DMS53 treated with DMSO at 0.1 percent for 48 hours (cell line): ENCODE measurements at regions not wholly inside any gene's neighbourhood (a gene's known extent, or its start where the extent isn't known, plus 50 kb on each side); places are given as distances from the start of the nearest gene placed in this dataset.
"Not testable (repeated sequence)": the region's sequence is repeated elsewhere in the genome, so short reads cannot be mapped to it uniquely, and the experiment has no call there.

Experiments
- DNase-seq: peaks from one replicate; lab custom pipeline; 2025; ENCODE audit not compliant: unreplicated experiment; lab: John Stamatoyannopoulos, UW

GRCh38 chr1:194374649-194375048 is 1188.2 kb upstream of the B3GALT2 start:
- no peak for DNase-seq

GRCh38 chr1:194372266-194372665 is 1185.9 kb upstream of the B3GALT2 start:
- no peak for DNase-seq

- DNase-seq, result no peak
Observed at GRCh38 chr1:194369622-194370021, 1183.2 kb upstream of the B3GALT2 start.

- DNase-seq, result no peak
Observed at GRCh38 chr1:194369060-194369459, 1182.6 kb upstream of the B3GALT2 start.

GRCh38 chr1:194367121-194367520 is 1180.7 kb upstream of the B3GALT2 start:
- DNase-seq, result no peak

- no peak for DNase-seq
Observed at GRCh38 chr1:194366705-194367104, 1180.3 kb upstream of the B3GALT2 start.

GRCh38 chr1:194362327-194362726 is 1175.9 kb upstream of the B3GALT2 start:
- no peak for DNase-seq

- no peak for DNase-seq
Observed at GRCh38 chr1:194361374-194362131, 1175.1 kb upstream of the B3GALT2 start.

- DNase-seq, result no peak
Observed at GRCh38 chr1:194358208-194358581, 1171.8 kb upstream of the B3GALT2 start.

- DNase-seq, result not testable (repeated sequence)
Observed at GRCh38 chr1:194357573-194358207, 1171.3 kb upstream of the B3GALT2 start.

GRCh38 chr1:194355488-194356106 is 1169.2 kb upstream of the B3GALT2 start:
- no peak for DNase-seq

- DNase-seq, result no peak
Observed at GRCh38 chr1:194353121-194353520, 1166.7 kb upstream of the B3GALT2 start.

GRCh38 chr1:194347200-194347599 is 1160.8 kb upstream of the B3GALT2 start:
- no peak for DNase-seq

- no peak for DNase-seq
Observed at GRCh38 chr1:194342484-194343262, 1156.3 kb upstream of the B3GALT2 start.

- no peak for DNase-seq
Observed at GRCh38 chr1:194341587-194341986, 1155.2 kb upstream of the B3GALT2 start.

- DNase-seq, result no peak
Observed at GRCh38 chr1:194339471-194339870, 1153.1 kb upstream of the B3GALT2 start.

GRCh38 chr1:194338241-194338948 is 1152.0 kb upstream of the B3GALT2 start:
- DNase-seq, result no peak

GRCh38 chr1:194333240-194333639 is 1146.8 kb upstream of the B3GALT2 start:
- DNase-seq, result no peak

GRCh38 chr1:194331758-194332157 is 1145.3 kb upstream of the B3GALT2 start:
- no peak for DNase-seq

GRCh38 chr1:194322751-194323150 is 1136.3 kb upstream of the B3GALT2 start:
- no peak for DNase-seq

GRCh38 chr1:194318790-194319280 is 1132.4 kb upstream of the B3GALT2 start:
- no peak for DNase-seq
